Stimulated activated CD8-positive, alpha-beta memory T cell treated with anti-CD3 and anti-CD28 coated beads, Interleukin-4, amount 100 ng/mL, for 1 hour (primary cell): ENCODE measurements at regions not wholly inside any gene's neighbourhood (a gene's known extent, or its start where the extent isn't known, plus 50 kb on each side); places are given as distances from the start of the nearest gene placed in this dataset.
"Not testable (repeated sequence)": the region's sequence is repeated elsewhere in the genome, so short reads cannot be mapped to it uniquely, and the experiment has no call there.

Source experiments
- DNase-seq, 2 donors: peaks; one replicate each; pipeline ENCODE4 v3.0.0-alpha.2; 2020; ENCODE audit warnings: low read depth in 2 of 2, low spot score in 1 of 2

DNA sequence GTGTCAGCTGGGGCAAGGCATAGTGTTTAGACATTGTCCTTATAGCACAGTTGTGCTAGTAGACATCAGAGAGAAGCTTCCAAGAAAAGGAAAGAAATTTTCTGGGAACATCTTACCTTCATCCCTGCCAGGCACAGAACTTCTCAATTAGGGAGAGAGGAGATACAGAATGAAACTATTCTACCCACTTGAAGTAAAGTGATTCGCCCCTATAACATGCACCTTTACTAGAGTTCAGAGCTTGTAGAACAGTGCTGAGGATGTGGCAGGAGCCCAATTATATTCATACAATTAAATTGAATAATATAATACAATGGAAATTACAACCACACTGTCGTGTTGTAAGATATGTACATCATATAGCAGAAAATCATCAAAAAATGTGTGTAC, 1063.9 kb upstream of the CITED2 start:
- no peak for DNase-seq

GRCh38 chr6:140437619-140438345, 1063.3 kb upstream of the CITED2 start:
- no peak for DNase-seq

DNA sequence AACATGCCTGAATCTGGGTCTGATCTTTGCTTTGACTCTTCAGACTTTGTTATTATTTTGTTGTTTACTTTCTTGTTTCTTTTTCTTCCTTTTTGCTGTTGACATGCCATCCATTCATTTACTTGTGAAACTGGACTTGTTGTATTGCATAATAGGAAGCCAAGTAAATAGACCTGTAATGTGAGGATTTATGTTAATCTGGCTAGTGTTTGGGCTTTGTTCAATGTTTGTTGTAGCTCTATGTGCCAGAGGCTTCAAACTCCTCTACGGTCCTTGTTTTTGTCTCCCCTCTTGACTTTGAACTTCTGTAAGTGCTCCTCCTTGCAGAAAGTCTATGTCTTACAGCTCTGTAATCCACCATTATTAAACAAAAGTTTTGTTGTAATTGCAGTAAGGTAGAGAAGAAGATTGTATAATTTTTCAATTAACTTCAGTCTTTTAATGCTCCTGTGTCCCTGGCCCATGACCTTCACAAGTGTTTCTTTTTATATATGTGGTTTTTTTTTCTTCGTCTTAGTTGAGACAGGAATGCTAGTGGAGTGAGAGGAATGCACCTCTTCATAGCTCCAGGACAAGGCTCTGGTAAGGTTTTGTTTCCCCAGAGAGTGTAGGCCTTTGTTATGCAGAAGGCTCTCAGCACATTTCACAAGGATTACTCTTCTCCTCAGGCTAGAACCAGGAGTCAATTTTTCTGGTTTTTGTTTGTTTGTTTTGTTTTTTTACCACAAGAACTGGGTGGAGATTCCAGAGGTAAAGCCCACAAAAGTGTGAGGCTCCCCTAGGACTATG, 1061.8 kb upstream of the CITED2 start:
- no peak for DNase-seq

DNA sequence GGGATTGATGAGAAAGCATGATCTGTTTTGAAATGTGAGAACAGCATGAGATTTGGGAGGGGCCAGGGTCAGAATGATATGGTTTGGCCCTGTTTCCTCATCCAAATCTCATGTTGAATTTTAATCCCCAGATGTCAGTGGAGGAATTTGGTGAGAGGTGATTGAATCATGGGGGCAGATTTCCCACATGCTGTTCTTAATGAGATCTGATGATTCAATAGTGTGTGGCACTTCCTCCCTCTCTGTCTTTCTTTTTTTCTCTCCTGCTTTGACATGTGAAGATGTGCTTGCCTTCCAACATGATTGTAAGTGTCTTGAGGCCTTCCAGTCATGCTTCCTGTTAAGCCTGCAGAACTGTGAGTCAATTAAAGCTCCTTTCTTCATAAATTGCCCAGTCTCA, 1060.3 kb upstream of the CITED2 start:
- DNase-seq: no peak

GRCh38 chr6:140433072-140433471, 1058.6 kb upstream of the CITED2 start:
- no peak for DNase-seq

DNA sequence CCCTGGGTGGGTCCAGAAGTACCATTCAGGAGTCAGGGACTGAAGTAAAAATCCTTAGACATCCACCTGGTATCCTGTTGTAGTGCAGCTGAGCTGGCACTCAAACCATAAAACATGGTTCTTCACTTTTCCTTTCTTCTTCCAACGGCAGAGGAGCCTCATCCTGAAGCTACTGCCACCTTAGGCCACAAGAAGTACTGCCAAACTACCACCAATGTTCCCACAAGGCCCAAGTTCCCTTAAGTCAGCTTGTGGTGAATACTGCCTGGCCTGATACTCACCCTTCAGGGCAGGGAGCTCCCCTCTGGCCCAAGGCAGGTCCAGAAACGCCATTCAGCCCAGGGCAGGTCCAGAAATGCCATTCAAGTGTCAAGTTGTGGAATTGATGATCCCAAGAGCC, 1053.4 kb upstream of the CITED2 start:
- no peak for DNase-seq

DNA sequence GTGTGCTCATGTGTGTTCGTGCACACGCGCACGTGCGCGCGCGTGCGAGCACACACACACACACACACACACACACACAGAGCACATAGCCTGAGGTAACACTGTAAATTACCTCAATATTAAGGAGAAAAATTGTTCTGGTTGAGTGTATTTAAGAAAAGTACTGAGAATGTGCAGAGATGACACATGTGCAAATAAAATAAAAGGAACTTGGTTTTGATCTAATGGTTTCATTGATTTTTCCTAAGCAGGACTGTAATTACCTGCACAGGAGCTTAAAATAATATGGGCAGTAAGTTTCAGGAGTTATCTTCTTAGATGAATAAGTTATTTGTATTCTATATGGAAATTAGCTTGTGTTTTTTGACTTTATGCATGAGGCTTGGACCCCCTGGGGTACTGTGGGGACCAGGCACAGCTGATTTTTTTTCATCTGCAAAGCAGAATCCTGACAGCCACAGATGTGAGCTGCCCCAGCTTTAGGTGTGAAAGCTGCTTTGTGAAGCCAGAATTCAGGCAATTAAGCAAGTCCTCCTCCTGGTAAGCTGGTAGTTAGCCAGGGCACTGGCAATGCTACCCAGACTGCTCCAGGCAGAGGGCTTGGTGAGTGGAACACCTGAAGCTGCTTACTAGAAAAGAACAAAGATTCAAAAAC, 1040.6 kb upstream of the CITED2 start:
- DNase-seq: no peak

DNA sequence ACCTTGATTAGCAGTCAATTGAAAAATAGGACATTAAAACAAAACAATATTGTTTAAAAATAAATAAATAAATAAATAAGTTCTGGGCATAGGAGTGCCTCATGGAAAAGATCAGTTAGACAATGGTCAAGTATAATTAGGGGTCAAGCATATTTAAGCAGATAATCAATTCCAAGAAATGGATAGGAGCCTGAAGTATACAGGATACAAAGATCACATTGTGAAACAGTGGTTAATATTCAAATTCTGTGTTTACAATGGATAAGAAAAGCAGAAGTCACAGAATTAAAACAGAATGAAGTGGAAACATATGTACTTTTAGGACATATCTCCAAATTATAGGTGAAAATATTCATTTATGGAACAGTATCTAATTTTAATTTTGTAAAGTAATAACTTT, 1028.6 kb upstream of the CITED2 start:
- DNase-seq: no peak

DNA sequence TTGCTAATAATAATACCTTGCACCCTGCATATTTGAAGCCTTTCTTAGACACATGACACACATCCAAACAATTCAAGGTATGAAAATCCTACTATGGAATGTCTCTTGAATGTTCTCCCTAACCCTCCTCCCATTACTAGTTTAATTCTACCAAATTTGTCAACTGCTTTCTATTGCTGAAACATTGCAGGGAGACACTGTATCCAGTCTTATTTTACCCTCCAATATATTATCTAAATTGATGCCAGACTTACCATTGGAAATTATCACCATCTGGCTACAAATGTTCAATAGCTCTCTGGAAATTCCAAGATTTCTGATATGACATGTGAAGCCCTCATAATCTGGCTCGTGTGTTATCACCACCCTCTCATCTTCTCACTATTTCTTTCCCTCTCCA, 1027.3 kb upstream of the CITED2 start:
- no peak for DNase-seq

- no peak for DNase-seq
Observed at GRCh38 chr6:140398076-140398475, 1023.6 kb upstream of the CITED2 start.

- DNase-seq: no peak
Observed at GRCh38 chr6:140397106-140397505, 1022.7 kb upstream of the CITED2 start.

- DNase-seq: no peak
Observed at GRCh38 chr6:140393665-140394540, 1019.5 kb upstream of the CITED2 start.

- no peak for DNase-seq
Observed at GRCh38 chr6:140388815-140389214, 1014.4 kb upstream of the CITED2 start.

GRCh38 chr6:140388192-140388802, 1013.8 kb upstream of the CITED2 start:
- DNase-seq: no peak

- DNase-seq: no peak
Observed at GRCh38 chr6:140385679-140386078, 1011.2 kb upstream of the CITED2 start.

DNA sequence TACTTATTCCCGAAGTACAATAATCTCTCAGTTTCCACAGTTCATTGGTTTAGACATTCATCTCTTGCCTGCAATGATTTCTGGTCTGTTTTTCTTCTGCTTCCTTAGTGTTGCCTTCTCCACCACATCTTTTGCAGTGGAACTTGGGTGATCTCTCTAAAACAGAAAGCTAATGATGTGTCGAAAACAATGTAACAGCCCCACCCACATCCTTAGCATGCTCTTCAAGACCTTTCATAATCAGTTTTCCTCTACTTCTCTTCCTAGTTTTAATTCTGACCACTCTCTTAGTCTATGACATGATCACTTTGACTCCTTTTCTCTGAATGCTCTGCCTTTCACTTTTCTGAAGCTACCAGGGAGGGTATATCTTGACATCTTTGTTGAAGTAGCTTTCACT, 1007.9 kb upstream of the CITED2 start:
- DNase-seq: no peak

DNA sequence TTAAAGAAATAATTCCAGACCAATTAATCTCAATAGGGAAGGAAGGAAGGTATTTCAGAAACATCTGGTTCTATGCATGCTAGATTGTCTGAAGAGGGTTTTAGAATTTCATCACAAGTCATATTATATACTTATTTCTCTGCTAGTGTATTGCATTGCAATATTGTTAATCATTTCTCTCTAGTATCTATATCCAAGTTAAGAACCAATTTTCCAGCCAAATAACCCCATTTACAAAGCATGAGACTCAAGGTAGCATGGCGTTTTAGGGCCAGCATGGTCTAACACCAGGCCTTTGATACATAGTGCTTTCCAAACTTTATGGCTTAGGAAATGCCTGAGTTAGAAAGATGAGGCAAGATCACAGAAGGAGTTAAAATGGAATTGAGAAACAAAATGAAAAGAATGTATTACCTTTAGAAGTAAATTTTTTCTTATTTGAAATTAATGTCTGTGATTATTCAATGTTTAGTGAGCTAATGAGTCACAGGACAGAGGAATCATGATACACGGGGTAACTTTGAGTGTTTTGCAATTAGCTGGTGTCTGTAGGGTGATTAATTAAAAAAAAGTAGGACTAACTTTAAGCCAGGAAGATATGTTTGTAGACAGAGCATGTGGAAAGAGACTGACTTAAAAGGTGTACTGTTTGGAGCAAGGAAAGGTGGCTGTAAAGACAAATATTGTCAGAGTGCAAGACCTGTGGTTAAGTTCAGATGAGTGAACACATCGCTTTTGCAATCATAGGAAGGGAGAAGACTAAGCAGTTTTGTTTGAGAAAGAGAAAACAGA, 1006.2 kb upstream of the CITED2 start:
- DNase-seq: no peak

- no peak for DNase-seq
Observed at GRCh38 chr6:140379919-140380318, 1005.5 kb upstream of the CITED2 start.

GRCh38 chr6:140376209-140376608, 1001.8 kb upstream of the CITED2 start:
- DNase-seq: no peak

DNA sequence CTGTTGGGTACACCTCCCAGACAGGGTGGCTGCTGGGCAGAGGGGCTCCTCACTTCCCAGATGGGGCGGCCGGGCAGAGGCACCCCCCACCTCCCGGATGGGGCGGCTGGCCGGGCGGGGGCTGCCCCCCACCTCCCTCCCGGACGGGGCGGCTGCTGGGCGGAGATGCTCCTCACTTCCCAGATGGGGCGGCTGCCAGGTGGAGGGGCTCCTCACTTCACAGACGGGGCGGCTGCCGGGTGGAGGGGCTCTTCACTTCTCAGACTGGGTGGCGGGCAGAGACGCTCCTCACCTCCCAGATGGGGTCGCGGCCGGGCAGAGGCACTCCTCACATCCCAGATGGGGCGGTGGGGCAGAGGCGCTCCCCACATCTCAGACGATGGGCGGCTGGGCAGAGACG, 999.3 kb upstream of the CITED2 start:
- DNase-seq: not testable (repeated sequence)
